Fibroblast of upper back skin (primary cell): ENCODE measurements at regions not wholly inside any gene's neighbourhood (a gene's known extent, or its start where the extent isn't known, plus 50 kb on each side); places are given as distances from the start of the nearest gene placed in this dataset.
"Not testable (repeated sequence)": the region's sequence is repeated elsewhere in the genome, so short reads cannot be mapped to it uniquely, and the experiment has no call there.

ENCODE experiments used
- DNase-seq: peaks from one replicate; pipeline ENCODE4 v3.0.0-alpha.2; 2013

GRCh38 chr1:206256935-206257334 is 53.6 kb downstream of the SRGAP2 start:
- DNase-seq, result not testable (repeated sequence)

- DNase-seq, result not testable (repeated sequence)
Measured at GRCh38 chr1:206261473-206261872, 58.1 kb downstream of the SRGAP2 start.

- not testable (repeated sequence) for DNase-seq
Measured at GRCh38 chr1:206262424-206262823, 59.1 kb downstream of the SRGAP2 start.

GRCh38 chr1:206264916-206265315 is 61.6 kb downstream of the SRGAP2 start:
- DNase-seq, result not testable (repeated sequence)

- not testable (repeated sequence) for DNase-seq
Measured at GRCh38 chr1:206271153-206271552, 67.8 kb downstream of the SRGAP2 start.

GRCh38 chr1:206273104-206273503 is 69.8 kb downstream of the SRGAP2 start:
- not testable (repeated sequence) for DNase-seq

- not testable (repeated sequence) for DNase-seq
Measured at GRCh38 chr1:206276143-206276542, 72.8 kb downstream of the SRGAP2 start.

- peak; percentile 14 for DNase-seq
Measured at GRCh38 chr1:206278683-206279082, 75.3 kb downstream of the SRGAP2 start.

- DNase-seq, result not testable (repeated sequence)
Measured at GRCh38 chr1:206280683-206281082, 77.3 kb downstream of the SRGAP2 start.

- not testable (repeated sequence) for DNase-seq
Measured at GRCh38 chr1:206281912-206282654, 78.7 kb downstream of the SRGAP2 start.

- DNase-seq, result not testable (repeated sequence)
Measured at GRCh38 chr1:206285024-206285960, 82.0 kb downstream of the SRGAP2 start.

GRCh38 chr1:206287759-206288158 is 84.4 kb downstream of the SRGAP2 start:
- DNase-seq, result not testable (repeated sequence)

- DNase-seq, result not testable (repeated sequence)
Measured at GRCh38 chr1:206288453-206288852, 85.1 kb downstream of the SRGAP2 start.

- DNase-seq, result not testable (repeated sequence)
Measured at GRCh38 chr1:206297145-206298031, 94.0 kb downstream of the SRGAP2 start.

GRCh38 chr1:206298032-206298392 is 94.7 kb downstream of the SRGAP2 start:
- not testable (repeated sequence) for DNase-seq

- DNase-seq, result not testable (repeated sequence)
Measured at GRCh38 chr1:206299181-206299791, 95.9 kb downstream of the SRGAP2 start.

- DNase-seq, result not testable (repeated sequence)
Measured at GRCh38 chr1:206299942-206300341, 96.6 kb downstream of the SRGAP2 start.

- peak; percentile 18 for DNase-seq
Measured at GRCh38 chr1:206302056-206302455, 98.7 kb downstream of the SRGAP2 start.

GRCh38 chr1:206307442-206307841 is 104.1 kb downstream of the SRGAP2 start:
- not testable (repeated sequence) for DNase-seq

- DNase-seq, result not testable (repeated sequence)
Measured at GRCh38 chr1:206310948-206311347, 107.6 kb downstream of the SRGAP2 start.

- DNase-seq, result not testable (repeated sequence)
Measured at GRCh38 chr1:206311611-206312273, 108.4 kb downstream of the SRGAP2 start.
